Fibroblast of skin of left biceps (primary cell): ENCODE measurements at regions not wholly inside any gene's neighbourhood (a gene's known extent, or its start where the extent isn't known, plus 50 kb on each side); places are given as distances from the start of the nearest gene placed in this dataset.

Experiments used
- DNase-seq, 2 experiments: peaks; one replicate each; pipeline ENCODE4 v3.0.0-alpha.2; 2013; ENCODE audit warnings: low read depth in 2 of 2

- no peak for DNase-seq
These were observed 107.5 kb downstream of the CYSLTR2 start for GRCh38 chr13:48761256-48761655.

GRCh38 chr13:48769107-48769704 lies 115.5 kb downstream of the CYSLTR2 start:
- DNase-seq: peak; percentile 66 to 73

GRCh38 chr13:48770372-48770771 lies 116.6 kb downstream of the CYSLTR2 start:
- DNase-seq: no peak

GRCh38 chr13:48772908-48773307 lies 119.2 kb downstream of the CYSLTR2 start:
- DNase-seq: no peak

GRCh38 chr13:48773531-48774275 lies 120.0 kb downstream of the CYSLTR2 start:
- no peak for DNase-seq

- DNase-seq: peak; percentile 54 to 59
These were observed 121.6 kb downstream of the CYSLTR2 start for GRCh38 chr13:48775285-48775684.

GRCh38 chr13:48775804-48776203 lies 122.1 kb downstream of the CYSLTR2 start:
- peak; percentile 98 to 99 for DNase-seq

GRCh38 chr13:48776401-48776800 lies 122.7 kb downstream of the CYSLTR2 start:
- DNase-seq: no peak

- peak; percentile 39 to 50 for DNase-seq
These were observed 124.9 kb downstream of the CYSLTR2 start for GRCh38 chr13:48778610-48779009.

- DNase-seq: no peak
These were observed 127.1 kb downstream of the CYSLTR2 start for GRCh38 chr13:48780713-48781341.

- DNase-seq: no peak
These were observed 128.7 kb downstream of the CYSLTR2 start for GRCh38 chr13:48782429-48782840.

GRCh38 chr13:48783181-48783630 lies 129.5 kb downstream of the CYSLTR2 start:
- DNase-seq: peak; percentile 77 to 78

GRCh38 chr13:48783695-48784230 lies 130.0 kb downstream of the CYSLTR2 start:
- DNase-seq: no peak

- peak; percentile 23 to 33 for DNase-seq
These were observed 131.3 kb downstream of the CYSLTR2 start for GRCh38 chr13:48784916-48785548.

GRCh38 chr13:48790199-48790598 lies 136.5 kb downstream of the CYSLTR2 start:
- DNase-seq: no peak

GRCh38 chr13:48790966-48791365 lies 137.2 kb downstream of the CYSLTR2 start:
- no peak for DNase-seq

GRCh38 chr13:48797127-48797526 lies 143.4 kb downstream of the CYSLTR2 start:
- no peak for DNase-seq

- DNase-seq: no peak
These were observed 144.0 kb downstream of the CYSLTR2 start for GRCh38 chr13:48797761-48798160.

- no peak for DNase-seq
These were observed 144.5 kb downstream of the CYSLTR2 start for GRCh38 chr13:48798180-48798579.

GRCh38 chr13:48801255-48801654 lies 147.5 kb downstream of the CYSLTR2 start:
- peak; percentile 48 to 56 for DNase-seq

GRCh38 chr13:48804821-48805601 lies 151.3 kb downstream of the CYSLTR2 start:
- no peak for DNase-seq
